Stimulated activated naive CD4-positive, alpha-beta T cell (primary cell): ENCODE measurements at regions not wholly inside any gene's neighbourhood (a gene's known extent, or its start where the extent isn't known, plus 50 kb on each side); places are given as distances from the start of the nearest gene placed in this dataset.

Experiments used
- DNase-seq, 6 experiments: peaks; one replicate each; lab custom pipeline; 2025; lab: John Stamatoyannopoulos, UW

DNA sequence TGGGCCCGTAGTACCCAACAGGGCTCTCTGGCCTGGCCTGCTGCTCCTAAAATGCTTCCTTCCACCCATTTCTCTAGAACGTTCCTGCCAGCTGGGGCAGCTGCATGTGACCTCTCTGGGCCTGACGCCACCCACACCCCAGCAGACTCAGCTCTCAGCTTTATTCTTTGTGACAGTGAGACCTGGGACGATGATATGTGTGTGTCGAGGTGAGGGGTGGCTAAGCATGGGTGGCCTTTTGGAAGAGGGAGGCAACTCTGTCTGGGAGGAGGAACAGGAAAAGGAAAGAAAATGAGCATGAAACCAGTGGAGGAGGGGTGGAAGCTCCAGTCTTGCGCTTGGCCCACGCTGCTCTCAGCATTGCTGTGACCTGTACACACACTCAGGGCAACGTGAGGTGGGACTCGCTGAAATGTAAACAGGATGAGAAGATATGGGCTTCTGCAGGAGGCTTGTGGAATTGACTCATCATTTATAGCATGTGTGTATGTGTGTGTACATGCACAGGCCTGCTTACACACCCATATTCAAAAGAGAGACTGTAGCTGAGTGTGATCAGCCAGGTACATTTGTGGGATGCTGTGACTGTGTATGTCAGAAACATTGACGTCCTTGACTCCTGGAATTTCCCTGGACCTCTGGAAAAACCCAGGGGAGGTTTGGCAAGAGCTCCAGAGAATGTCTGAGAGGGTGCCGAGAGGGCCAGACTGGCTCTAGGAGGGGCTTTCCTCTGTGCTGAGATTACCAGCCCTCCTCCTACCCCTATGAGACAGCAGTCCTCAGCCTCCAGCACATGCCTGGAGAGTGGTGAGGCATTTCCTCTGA, 137.9 kb downstream of the PJA1 start:
- DNase-seq, result no peak

DNA sequence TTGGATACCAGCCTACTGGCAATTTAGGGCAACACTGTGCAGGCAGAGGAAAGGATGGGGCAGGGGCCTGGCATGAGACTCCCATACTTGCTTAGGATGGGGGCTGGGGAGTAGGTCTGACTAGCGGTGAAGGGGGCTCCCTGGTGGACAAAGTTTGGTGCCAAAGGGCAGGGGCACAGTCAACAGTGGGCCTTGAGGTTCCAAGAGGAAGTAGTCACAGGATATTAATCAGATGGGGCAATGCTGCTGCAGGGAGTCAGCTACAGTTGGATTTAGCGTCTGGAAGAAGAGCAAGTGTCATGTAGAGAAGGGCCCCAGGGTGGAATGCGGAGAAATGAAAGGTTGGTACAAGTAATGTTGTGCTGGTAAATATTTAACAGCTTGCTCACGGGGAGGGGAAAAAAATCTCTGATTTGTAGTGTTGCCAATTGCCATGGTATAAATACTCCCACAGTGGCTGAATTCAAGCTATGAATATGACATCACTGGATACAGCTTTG, 139.4 kb downstream of the PJA1 start:
- no peak for DNase-seq

DNA sequence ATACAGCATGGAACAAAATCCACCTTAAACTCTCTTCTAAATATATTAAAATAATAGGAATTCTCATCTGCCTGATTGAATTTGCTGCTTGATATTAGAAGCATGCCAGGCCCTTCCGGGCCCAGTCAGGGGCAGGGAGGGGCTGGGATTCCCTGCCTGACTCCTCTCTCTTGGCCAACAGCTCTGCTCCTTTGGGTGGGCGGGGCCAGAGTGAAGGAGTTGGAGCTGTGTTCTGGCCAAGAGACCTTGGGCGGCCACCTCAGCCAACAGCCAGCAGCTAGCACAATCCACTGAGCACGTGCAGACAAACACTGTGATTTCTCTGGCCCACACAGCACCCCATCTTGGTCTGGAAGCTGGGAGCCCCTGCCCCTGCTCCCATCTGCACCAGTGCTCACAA, 140.3 kb downstream of the PJA1 start:
- no peak for DNase-seq

DNA sequence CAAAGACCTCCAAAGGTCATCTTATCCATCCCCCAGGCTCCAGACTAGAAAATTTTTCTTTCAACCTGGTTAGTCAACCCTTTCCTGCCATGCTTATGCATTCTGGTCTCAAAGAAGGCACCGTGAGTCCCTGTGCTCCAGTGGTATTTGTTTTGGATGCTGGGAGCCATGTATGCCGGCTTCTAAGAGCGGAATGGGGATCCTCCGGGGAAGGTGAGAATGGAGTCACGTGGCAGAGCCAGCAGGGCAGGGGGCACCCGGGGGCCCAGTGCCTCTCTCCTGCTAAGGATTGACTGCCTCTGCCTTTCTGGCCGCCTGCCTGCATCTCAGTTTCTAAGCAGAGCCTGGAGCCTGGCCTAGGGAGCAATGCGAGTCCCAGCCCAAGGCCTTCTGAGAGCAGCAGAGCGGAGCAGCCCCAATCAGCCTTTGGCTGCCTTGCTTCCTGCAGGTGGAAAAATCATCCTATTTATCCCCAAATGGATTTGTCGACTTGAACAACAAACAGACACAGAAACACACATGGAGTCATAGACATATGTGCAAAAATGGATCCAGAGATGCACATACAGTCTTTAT, 141.0 kb downstream of the PJA1 start:
- DNase-seq, result no peak

DNA sequence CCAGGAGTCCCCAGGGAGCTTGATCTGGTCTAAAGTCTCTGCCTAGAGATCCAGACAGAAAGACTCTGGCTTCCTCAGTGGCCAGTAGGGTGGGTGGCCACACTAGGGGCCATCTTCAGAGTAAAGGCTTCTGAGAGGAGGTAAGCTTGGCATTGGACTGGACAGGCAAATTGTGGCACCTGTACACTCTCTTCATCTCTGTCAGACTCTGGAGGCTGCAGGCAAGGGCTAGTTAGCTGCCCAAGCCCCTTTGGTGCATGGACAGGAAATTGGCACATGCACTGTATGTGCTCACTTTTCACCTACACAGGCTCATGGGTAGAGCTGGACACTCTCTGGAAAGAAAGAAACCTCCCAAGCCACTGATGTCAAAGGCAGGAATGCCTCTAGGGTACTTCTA, 142.8 kb downstream of the PJA1 start:
- DNase-seq, result no peak

DNA sequence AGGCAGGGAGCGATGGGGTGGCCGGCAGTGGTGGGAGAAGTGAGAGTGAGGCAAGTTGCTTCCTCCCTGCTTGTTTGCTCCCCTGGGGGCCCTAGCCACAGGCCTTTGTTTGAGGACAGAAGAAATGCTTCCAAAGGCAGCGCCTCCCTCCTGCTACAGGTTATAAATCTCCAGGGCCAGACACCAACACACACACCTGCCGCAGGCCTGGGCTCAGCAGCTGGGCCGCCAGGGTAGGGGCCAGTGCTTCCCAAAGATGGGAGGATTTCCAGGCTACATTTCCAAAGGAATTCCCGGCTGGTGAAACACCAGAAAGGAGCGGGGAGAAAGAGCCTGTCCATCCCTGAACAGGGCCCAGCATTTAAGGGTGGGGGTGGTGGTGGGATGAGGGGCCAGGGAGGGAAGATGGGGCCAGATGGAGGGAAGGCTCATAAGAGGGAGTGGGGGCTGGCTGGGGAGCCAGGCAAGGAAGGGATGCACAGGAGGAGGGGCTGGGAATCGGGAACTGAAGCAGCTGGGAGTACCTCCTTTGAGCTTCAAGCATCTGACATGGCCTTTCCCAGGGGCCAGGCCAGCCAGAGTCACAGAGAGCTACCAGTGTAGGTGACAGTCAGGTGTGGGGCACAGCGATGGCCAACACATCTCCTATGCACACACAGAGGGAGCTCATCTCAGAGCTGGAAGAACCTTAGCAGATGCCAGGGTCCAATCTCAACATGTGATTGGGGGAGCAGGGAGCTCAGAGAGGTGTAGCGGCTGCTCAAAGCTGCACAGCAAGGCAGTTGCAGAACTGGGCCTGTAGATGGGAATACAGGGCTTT, 143.9 kb downstream of the PJA1 start:
- no peak for DNase-seq

DNA sequence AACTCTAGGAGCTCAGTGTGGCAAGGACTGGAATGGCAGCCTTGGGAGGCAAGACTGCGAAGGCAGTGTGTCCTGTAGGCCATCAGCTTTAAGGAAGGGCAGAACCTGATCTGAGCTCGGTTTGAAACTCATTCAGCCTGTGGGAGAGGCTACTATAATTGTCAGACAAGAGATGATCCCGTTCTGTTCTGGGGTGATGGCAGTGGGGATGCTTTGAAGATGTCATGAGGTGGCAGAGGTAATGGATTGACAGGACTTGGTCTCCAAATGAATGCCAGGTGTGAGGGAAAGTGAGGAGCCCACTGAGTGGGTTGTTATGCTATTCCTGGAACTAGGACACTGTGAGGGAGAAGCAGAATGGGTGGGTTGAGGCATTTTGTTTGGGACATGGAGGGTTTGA, 144.9 kb downstream of the PJA1 start:
- DNase-seq, result no peak

DNA sequence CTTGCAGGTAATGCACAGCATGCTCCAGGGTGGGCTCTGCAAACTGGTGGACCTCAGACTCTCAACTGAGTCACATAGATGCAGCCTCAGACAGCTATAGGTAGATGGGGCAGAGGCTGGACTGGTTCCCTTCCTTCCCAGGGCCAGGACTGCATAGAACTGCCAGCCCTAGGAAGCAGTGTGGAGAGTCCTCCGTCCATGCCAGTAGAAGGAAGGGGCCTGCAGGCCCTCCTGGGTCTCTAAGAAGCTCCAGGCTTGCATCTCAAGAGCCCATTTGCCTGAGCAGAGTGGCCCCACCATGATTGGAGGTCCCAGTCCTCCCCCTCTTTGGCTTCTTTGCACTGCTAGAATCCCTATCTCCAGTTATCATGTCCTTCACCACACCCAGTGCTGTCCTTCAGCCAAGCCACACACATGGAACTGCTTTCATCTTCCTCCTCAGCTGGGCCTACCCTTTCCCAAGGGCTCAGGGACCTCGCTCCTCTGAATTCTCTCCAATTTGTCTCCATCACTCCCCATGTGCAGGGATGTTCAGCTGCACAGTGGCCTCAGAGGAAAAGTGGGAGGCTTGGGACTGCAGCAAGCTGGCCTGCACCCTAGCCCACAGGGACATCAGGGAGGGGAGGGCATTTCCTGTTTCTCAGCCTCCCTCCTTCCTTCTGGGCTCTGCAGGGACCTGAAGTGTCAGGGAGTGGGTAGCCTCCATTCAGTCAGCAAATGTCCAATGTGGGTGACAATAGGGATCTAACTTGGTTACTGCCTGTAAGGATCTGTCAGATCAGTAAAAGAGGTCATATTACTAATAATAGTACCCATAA, 146.0 kb downstream of the PJA1 start:
- no peak for DNase-seq

DNA sequence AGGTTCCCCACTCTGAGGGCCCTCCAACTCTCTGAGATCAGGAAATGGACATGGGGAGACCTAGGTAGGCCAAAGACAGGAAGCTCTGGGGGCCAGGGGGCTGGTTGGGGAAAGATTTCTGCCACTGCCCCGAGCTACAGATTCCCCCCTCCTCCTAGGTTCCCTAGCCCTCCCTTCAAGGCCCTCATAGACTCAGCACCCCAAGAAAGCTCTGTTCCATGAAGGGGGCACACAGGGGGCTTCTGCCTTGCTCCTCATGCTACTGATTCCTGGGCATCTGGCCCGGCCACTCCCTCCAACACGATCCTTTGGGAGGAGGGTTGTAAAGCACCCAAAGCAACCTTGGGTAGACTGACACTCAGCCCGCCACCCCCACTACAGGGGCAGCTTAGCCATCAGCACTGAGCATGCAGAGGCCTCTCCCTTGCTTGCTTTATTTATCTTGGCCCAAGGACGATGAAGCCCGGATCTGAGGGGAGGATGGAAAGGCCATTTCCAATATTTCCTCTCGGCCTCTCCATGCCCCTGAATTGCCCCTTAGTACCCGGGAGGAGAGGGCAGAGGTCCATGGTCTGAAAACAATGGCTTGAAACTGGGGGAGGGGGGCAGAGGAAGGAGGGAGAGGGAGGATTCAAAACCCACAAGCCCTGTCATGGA, 146.7 kb downstream of the PJA1 start:
- no peak for DNase-seq

DNA sequence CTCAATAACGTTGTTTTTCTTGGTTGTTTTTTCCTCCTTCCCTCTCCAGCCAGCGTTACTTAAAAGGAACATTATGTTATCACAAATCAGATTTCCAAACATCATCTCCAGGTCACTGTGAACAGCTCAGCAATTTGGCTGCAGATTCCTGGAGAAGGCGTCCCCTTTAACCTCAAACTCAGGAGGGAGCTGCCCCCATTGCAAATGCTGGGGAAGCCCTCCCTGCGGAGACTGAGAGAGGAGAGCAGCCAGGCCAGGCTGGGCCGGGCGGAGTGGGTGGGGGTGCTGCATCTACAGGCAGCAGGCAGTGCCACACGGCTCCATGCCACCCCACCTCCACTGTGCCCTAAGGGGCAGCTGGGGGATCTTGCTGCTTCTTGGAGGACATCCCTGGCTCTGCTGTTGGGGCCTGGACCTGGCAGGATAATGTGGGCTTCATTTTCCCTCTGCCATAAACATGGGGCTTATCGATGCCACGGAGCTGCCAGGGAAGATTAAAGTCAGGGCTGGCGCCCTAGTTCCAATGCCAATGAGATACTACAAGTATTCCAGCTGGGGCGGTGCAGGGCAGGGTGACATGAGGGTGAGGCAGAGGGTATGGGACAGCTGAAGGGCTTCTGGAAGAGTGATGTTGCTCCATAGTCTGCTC, 148.8 kb downstream of the PJA1 start:
- no peak for DNase-seq

DNA sequence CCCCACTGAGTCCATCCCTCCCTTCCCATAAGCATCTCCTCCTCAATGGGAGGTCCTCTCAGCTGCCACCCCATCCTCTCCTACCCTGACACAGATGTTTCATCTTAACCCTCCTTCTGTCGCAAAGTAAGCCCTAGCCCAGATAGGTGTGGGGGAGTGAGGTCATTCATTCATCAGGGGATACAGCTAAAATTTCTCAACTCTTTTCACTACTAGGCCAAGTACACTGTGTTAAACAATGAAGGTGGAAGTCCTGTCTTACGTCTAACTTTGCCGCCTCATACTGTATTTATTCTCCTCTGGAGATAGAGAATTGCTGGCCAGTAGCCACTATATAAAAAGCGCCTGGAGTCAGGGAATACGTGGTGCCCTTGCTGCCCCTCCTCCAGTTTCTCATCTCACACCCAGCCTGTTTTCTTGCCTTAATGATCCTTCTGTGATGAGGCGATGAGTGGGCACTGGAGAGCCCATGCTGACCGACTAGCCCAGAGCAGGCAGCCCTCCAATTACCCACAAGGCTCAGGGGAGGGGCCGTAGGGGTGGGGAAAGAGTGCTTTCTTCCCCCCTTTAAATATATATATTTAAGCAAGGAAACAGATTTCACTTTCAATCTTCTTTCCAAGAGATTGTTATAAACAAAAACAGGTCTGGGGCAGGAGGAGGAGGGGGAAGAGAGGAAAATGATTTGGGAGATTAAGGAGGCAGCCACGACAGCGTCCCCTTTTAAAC, 149.5 kb downstream of the PJA1 start:
- DNase-seq, result no peak

DNA sequence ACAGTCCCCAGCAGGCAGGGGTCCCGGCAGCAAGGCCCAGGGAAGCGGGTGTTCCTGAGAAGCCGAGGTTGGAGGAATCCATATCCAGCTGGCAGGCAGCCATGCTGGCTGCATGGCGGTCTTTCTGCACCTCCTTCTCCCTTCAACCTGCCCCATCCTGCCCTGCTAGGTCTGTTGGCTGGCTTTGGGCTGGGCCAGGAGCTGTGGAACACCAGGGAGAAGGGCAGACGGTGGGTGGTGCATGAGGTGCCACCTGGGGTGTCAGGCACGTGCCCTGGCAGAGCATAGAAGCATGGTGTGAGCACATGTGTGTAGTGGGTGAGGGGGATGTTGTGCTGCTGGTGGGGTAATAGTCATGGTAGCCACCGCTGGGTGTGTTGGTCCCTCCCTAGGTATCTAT, 150.1 kb downstream of the PJA1 start:
- DNase-seq, result no peak

DNA sequence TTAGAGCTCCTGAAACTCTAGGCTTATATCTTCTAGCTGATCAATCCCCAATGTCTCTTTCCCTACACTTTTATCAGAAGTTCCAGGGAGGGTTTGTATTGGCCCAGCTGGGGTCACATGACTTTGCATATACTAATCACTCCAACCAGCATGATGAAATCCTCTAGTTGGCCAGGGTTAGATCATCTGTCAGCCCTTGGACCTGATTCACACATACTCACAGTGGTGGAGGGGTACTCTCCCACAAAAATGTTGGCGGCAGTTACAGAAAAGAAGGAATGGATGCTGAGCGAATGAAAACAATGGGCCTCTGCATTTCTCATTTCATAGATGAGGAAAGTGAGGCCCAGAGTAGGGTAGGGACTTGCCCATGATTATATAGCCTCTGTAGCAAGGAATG, 151.1 kb downstream of the PJA1 start:
- no peak for DNase-seq

DNA sequence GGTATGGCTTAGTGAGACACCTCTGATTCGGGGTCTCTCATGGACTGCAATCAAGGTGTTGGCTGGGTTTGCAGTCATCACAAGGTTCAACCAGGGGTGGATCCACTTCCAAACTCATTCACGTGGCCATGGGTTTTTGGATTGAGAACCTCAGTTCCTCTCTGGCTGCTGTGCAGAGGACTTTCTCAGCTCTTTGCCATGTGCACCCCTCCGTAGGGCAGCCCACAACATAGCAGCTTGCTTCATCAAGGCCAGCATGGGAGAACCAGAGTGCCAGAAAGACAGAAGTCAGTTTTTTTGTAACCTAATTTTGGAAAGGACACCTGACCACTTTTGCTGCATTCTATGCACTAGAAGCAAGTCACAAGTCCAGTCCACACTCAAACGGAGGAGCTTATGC, 154.9 kb downstream of the PJA1 start:
- DNase-seq, result no peak

DNA sequence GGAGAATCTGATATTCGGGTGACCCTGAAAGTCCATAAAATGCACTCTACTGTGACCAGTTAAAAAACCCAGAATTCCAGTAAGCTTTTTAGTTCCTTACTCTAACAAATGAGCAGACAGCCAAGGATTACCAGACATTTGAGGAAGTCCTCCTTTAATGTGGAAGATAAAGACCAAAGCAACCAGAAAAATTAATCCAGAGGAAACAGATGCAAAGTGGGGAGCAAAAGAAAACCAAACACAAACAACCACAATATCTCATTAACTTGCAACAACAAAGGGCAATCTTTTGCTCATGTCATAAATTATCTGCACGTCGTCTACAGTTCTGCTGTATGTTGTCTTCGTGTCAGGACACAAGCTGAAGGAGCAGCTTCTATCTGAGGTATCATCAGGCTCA, 164.4 kb downstream of the PJA1 start:
- DNase-seq, result no peak

DNA sequence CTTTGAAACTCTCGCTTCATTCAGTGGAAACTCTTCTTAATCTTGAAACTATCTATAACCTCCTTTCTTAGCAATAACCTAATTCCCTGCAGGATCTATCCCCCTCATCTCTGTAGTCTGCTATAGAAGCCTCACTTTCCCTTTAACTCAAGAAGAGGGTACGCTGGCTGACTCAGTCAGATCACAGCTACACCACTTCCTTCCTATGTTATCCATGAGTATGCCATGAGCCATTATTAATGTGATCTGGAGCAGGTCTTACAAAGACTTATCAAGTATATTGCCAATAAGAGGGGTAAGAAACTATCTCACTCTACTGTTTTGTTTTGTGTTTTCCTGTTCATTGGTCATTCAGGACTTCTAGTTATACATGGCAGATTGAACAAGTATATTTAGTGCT, 165.3 kb downstream of the PJA1 start:
- DNase-seq, result no peak

DNA sequence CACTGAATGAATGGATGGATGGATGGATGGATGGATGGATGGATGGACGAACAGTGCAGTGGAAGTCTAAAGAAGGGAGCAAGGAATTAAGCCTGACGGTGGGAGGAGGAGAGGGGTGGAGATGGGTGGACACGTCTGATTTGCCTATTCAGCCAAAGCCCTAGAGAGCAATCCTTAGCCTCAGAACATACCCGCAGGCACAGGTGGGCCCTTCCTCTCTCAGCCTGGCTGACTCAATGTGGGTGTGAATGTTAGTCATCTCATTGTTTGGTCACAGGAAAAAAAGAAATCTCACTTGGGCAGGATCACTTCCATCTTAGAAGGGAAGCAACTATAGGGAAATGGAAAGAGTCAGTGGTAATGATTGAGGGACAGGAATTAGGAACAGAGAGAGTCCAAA, 165.9 kb downstream of the PJA1 start:
- no peak for DNase-seq

DNA sequence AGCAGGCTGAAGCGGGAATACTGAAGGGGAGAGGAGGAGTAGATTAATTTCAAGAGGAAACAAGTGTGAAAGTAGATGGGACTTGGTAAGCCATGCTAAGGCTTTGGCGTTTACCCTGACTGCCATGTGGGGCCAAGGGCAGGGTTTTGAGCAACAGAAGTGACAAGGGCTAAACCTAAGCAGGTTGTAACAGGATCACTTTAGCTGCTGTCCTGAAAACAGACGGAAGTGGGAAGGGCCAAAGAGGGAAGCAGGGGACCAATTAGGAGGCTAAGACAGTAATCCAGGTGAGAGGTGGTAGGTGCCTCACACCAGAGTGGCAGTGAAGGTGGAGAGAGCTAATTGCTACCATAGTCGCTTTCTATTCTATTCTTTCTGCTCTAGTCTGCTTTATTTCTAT, 166.5 kb downstream of the PJA1 start:
- no peak for DNase-seq

DNA sequence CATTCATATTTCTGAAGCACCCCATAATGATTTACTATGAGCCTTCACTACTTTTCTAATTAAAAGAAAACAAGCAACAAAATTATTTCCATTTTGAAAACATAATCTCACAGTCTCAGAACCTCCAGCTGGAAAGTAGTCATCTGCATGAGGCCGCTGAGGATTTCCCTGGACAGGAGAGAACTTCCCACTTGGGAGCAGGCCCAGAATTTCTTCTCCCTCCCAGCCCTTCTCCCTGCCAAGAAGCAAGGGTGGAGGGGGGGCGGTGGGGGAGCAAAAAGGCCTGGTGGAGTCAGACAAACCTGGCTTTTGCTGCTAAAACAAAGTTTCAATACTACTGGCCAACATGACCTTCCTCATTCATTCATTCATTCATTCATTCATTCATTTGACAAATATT, 167.3 kb downstream of the PJA1 start:
- no peak for DNase-seq

DNA sequence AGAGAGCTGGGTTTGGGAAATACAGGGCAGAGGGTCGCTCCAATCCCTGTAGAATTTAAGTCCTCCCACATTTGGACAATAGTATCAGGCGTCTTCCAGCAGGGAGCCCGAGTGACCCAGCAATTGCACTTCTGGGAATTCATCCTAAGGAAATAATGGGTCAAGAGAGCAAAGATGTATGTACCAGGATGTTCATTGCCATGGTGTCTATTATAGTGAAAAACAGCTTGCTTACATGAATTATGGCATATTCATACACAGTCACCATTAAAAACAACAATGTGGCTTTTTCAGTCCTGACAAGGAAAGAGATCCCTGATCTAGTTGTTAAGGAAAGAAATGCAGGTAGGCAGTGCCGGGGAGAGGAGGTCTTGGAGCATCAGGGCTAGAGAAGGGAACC, 167.7 kb downstream of the PJA1 start:
- DNase-seq, result no peak
